ENCODE measurements at regions not wholly inside any gene's neighbourhood (a gene's known extent, or its start where the extent isn't known, plus 50 kb on each side); places are given as distances from the start of the nearest gene placed in this dataset.

DNA sequence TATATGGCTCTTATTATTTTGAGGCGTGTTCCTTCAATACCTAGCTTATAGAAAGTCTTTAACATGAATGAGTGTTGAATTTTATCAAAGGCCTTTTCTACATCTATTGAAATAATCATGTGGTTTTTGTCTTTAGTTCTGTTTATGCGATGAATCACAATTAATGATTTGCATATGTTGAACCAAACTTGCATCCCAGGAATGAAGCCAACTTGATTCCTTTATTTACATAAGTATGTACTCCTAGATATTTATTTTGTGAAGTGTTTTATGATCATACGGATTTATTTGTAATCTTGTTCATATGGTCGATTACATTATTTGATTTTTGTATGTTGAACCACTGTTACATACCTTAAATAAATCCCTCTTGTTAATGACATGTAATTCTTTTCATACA lies 244.3 kb upstream of the KCND2 start:
- no peaks in the 10 kb centered on the region for H3K36me3 ChIP-seq (ENCODE audit: control insufficient read depth, insufficient read depth, low read length)
- no peaks in the 10 kb centered on the region for H3K27me3 ChIP-seq (replicated peaks; ENCODE audit: control insufficient read depth, insufficient read depth, low read length)
- H3K4me3 ChIP-seq (replicated peaks; ENCODE audit: low read depth, low read length) = no peak overlapping the region
- TF ChIP-seq, protein P1, sequence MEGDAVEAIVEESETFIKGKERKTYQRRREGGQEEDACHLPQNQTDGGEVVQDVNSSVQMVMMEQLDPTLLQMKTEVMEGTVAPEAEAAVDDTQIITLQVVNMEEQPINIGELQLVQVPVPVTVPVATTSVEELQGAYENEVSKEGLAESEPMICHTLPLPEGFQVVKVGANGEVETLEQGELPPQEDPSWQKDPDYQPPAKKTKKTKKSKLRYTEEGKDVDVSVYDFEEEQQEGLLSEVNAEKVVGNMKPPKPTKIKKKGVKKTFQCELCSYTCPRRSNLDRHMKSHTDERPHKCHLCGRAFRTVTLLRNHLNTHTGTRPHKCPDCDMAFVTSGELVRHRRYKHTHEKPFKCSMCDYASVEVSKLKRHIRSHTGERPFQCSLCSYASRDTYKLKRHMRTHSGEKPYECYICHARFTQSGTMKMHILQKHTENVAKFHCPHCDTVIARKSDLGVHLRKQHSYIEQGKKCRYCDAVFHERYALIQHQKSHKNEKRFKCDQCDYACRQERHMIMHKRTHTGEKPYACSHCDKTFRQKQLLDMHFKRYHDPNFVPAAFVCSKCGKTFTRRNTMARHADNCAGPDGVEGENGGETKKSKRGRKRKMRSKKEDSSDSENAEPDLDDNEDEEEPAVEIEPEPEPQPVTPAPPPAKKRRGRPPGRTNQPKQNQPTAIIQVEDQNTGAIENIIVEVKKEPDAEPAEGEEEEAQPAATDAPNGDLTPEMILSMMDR (IDR thresholded peaks at IDR 0.05; ENCODE audit: insufficient read depth, low read length, poor library complexity, severe bottlenecking) = no peak
- no peak for DNase-seq (ENCODE audit: extremely low read depth, insufficient read length)

GRCh38 chr7:120030876-120031275 lies 242.1 kb upstream of the KCND2 start:
- TF ChIP-seq, protein P1 (IDR thresholded peaks at IDR 0.05; ENCODE audit: insufficient read depth, low read length, poor library complexity, severe bottlenecking) = no peak
- Histone ChIP-seq H3K27me3 (replicated peaks; ENCODE audit: control insufficient read depth, insufficient read depth, low read length) (no peaks in the 10 kb centered on the region), H3K4me3 (replicated peaks; ENCODE audit: low read depth, low read length) (no peak overlapping the region), H3K36me3 (ENCODE audit: control insufficient read depth, insufficient read depth, low read length) (no peaks in the 10 kb centered on the region)
- DNase-seq (ENCODE audit: extremely low read depth, insufficient read length) = no peak

GRCh38 chr7:120033114-120033513 lies 239.9 kb upstream of the KCND2 start:
- TF ChIP-seq, protein P1 (IDR thresholded peaks at IDR 0.05; ENCODE audit: insufficient read depth, low read length, poor library complexity, severe bottlenecking) = no peak
- Histone ChIP-seq H3K4me3 (replicated peaks; ENCODE audit: low read depth, low read length) (no peak overlapping the region), H3K27me3 (replicated peaks; ENCODE audit: control insufficient read depth, insufficient read depth, low read length) (no peaks in the 10 kb centered on the region), H3K36me3 (ENCODE audit: control insufficient read depth, insufficient read depth, low read length) (no peaks in the 10 kb centered on the region)
- no peak for DNase-seq (ENCODE audit: extremely low read depth, insufficient read length)

- Histone ChIP-seq H3K4me3 (replicated peaks; ENCODE audit: low read depth, low read length) (no peak overlapping the region), H3K36me3 (ENCODE audit: control insufficient read depth, insufficient read depth, low read length) (no peaks in the 10 kb centered on the region), H3K27me3 (replicated peaks; ENCODE audit: control insufficient read depth, insufficient read depth, low read length) (no peaks in the 10 kb centered on the region)
- no peak for DNase-seq (ENCODE audit: extremely low read depth, insufficient read length)
- TF ChIP-seq, protein P1 (IDR thresholded peaks at IDR 0.05; ENCODE audit: insufficient read depth, low read length, poor library complexity, severe bottlenecking) = no peak
Observed at GRCh38 chr7:120039138-120039537, 233.8 kb upstream of the KCND2 start.

DNA sequence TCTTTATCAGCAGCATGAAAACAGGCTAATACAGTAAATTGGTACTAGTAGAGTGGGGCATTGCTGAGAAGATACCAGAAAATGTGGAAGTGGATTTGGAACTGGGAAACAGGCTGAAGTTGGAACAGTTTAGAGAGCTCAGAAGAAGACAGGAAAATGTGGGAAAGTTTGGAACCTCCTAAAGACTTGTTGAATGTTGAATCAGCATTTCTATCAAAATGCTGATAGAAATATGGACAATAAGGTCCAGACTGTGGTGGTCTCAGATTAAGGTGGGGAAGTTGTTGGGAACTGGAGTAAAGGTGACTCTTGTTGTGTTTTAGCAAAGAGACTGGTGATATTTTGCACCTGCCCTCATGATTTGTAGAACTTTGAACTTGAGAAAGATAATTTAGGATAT lies 231.2 kb upstream of the KCND2 start:
- DNase-seq (ENCODE audit: extremely low read depth, insufficient read length) = no peak
- Histone ChIP-seq H3K36me3 (ENCODE audit: control insufficient read depth, insufficient read depth, low read length) (no peaks in the 10 kb centered on the region), H3K4me3 (replicated peaks; ENCODE audit: low read depth, low read length) (no peak overlapping the region), H3K27me3 (replicated peaks; ENCODE audit: control insufficient read depth, insufficient read depth, low read length) (no peaks in the 10 kb centered on the region)
- TF ChIP-seq, protein P1 (IDR thresholded peaks at IDR 0.05; ENCODE audit: insufficient read depth, low read length, poor library complexity, severe bottlenecking) = no peak

DNA sequence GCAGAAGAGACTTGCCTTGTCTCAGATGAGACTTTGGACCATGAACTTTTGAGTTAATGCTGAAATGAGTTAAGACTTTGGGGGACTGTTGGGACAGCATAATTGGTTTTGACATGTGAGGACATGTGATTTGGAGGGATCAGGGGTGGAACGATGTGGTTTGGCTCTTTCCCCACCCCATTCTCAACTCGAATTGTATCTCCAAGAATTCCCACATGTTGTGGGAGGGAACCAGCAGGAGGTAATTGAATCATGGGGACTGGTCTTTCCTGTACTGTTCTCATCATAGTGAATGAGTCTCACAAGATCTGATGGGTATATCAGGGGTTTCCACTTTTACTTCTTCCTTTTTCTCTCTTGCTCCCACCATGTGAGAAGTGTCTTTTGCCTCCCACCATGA lies 229.7 kb upstream of the KCND2 start:
- DNase-seq (ENCODE audit: extremely low read depth, insufficient read length) = no peak
- Histone ChIP-seq H3K4me3 (replicated peaks; ENCODE audit: low read depth, low read length) (no peak overlapping the region), H3K36me3 (ENCODE audit: control insufficient read depth, insufficient read depth, low read length) (no peaks in the 10 kb centered on the region), H3K27me3 (replicated peaks; ENCODE audit: control insufficient read depth, insufficient read depth, low read length) (no peaks in the 10 kb centered on the region)
- TF ChIP-seq, protein P1 (IDR thresholded peaks at IDR 0.05; ENCODE audit: insufficient read depth, low read length, poor library complexity, severe bottlenecking) = no peak
